Upper lobe of right lung (tissue), 1 donor: ENCODE measurements at regions not wholly inside any gene's neighbourhood (a gene's known extent, or its start where the extent isn't known, plus 50 kb on each side); places are given as distances from the start of the nearest gene placed in this dataset.

Experiments used
- ATAC-seq: fragments of 200-7000 bp; cut with Tn5 transposase; one replicate; pipeline ENCODE4 v1.9.1; 2020; ENCODE audit warnings: mild to moderate bottlenecking, moderate library complexity
- DNase-seq: peaks from one replicate; pipeline ENCODE4 v3.0.0-alpha.2; 2020
- H3K27ac ChIP-seq: fragments of 200-600 bp; one replicate; pipeline ENCODE4 v1.8.0; 2022
- H3K27me3 ChIP-seq: fragments of 200-600 bp; one replicate; pipeline ENCODE4 v1.8.0; 2022; ENCODE audit warnings: mild to moderate bottlenecking
- H3K36me3 ChIP-seq: fragments of 200-600 bp; one replicate; pipeline ENCODE4 v1.8.0; 2022
- H3K4me1 ChIP-seq: fragments of 200-600 bp; one replicate; pipeline ENCODE4 v1.8.0; 2022
- H3K4me3 ChIP-seq: fragments of 200-600 bp; one replicate; pipeline ENCODE4 v1.8.0; 2022; ENCODE audit warnings: mild to moderate bottlenecking
- H3K9me3 ChIP-seq: fragments of 200-600 bp; one replicate; pipeline ENCODE4 v1.8.0; 2022
- intact Hi-C: fragments of 100-400 bp; cut with DNase I; formaldehyde crosslinking; loops from one replicate; pipeline ENCODE4 v1.11.0; 2022
- TF ChIP-seq, protein P1 (sequence below): fragments of 200-600 bp; IDR thresholded peaks from one replicate; pipeline ENCODE4 v1.8.0; 2022; ENCODE audit warnings: antibody characterized with exemption
- donor health status: DM: no; HTN: yes; CAD: no; lungs with severe emphysema.

GRCh38 chrY:21266751-21267150 is 244.4 kb upstream of the RBMY1B start:
- intact Hi-C loops, result no loop called here
- no peaks in the 10 kb centered on the region for H3K36me3 ChIP-seq
- ATAC-seq (peak; percentile 41), DNase-seq (no peak)
- no peaks in the 10 kb centered on the region for H3K27me3 ChIP-seq
- no peak overlapping the region for H3K27ac ChIP-seq
- no peak overlapping the region for H3K4me3 ChIP-seq
- no peaks in the 10 kb centered on the region for H3K9me3 ChIP-seq
- TF ChIP-seq, protein P1, sequence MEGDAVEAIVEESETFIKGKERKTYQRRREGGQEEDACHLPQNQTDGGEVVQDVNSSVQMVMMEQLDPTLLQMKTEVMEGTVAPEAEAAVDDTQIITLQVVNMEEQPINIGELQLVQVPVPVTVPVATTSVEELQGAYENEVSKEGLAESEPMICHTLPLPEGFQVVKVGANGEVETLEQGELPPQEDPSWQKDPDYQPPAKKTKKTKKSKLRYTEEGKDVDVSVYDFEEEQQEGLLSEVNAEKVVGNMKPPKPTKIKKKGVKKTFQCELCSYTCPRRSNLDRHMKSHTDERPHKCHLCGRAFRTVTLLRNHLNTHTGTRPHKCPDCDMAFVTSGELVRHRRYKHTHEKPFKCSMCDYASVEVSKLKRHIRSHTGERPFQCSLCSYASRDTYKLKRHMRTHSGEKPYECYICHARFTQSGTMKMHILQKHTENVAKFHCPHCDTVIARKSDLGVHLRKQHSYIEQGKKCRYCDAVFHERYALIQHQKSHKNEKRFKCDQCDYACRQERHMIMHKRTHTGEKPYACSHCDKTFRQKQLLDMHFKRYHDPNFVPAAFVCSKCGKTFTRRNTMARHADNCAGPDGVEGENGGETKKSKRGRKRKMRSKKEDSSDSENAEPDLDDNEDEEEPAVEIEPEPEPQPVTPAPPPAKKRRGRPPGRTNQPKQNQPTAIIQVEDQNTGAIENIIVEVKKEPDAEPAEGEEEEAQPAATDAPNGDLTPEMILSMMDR, result no peak
- H3K4me1 ChIP-seq, result no peaks in the 10 kb centered on the region

DNA sequence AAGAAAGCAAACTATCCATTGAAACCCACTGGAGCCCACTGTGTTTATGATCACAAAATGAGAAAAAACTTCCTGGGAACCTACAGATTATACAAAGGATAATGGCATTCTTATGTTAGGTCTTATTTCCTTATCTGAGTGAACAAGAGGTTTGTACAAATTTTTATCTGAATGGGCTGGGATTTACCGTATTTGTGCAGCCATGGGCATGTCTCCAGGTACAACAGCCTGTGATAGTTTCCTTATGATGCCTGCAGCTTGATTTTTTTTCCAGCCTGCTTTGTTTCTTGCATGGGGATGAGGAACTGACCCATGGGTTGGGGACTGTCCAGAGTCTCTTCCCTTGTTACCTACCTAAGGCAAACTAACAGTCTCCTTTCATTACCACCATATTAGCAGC is 244.0 kb upstream of the RBMY1B start:
- H3K27me3 ChIP-seq, result no peaks in the 10 kb centered on the region
- DNase-seq, result no peak
- H3K4me3 ChIP-seq, result no peak overlapping the region
- H3K9me3 ChIP-seq, result no peaks in the 10 kb centered on the region
- H3K27ac ChIP-seq, result no peak overlapping the region
- no peaks in the 10 kb centered on the region for H3K4me1 ChIP-seq
- TF ChIP-seq, protein P1, result no peak
- no peak for ATAC-seq
- no peaks in the 10 kb centered on the region for H3K36me3 ChIP-seq
- intact Hi-C loops, result no loop called here

GRCh38 chrY:21287769-21288168 is 223.4 kb upstream of the RBMY1B start:
- H3K9me3 ChIP-seq, result no peaks in the 10 kb centered on the region
- ATAC-seq (no peak), DNase-seq (no peak)
- no peaks in the 10 kb centered on the region for H3K4me1 ChIP-seq
- no peaks in the 10 kb centered on the region for H3K36me3 ChIP-seq
- intact Hi-C loops, result no loop called here
- TF ChIP-seq, protein P1, result no peak
- H3K27ac ChIP-seq, result no peak overlapping the region
- H3K4me3 ChIP-seq, result no peak overlapping the region
- no peaks in the 10 kb centered on the region for H3K27me3 ChIP-seq

DNA sequence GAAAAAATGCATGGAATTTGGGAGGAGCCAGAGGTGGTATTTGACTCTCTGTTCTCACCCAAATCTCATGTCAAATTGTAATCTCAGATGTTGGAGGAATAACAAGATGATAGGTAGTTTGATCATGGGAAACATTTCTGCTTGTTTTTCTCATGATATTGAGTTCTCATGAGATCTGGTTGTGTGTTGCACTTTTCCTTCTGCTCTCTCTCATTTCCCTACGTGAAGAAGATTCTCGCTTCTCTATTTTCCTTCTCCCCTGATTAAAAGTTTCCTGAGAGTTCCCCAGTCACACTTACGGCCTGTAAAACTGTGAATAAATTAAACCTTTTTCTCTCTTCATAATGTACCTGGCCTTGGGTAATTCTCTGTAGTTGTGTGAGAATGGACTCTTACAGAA is 222.2 kb upstream of the RBMY1B start:
- intact Hi-C loops, result no loop called here
- Histone ChIP-seq H3K4me1 (no peaks in the 10 kb centered on the region), H3K4me3 (no peak overlapping the region), H3K9me3 (no peaks in the 10 kb centered on the region), H3K36me3 (no peaks in the 10 kb centered on the region), H3K27me3 (no peaks in the 10 kb centered on the region), H3K27ac (no peak overlapping the region)
- DNase-seq (no peak), ATAC-seq (no peak)
- TF ChIP-seq, protein P1, result no peak

DNA sequence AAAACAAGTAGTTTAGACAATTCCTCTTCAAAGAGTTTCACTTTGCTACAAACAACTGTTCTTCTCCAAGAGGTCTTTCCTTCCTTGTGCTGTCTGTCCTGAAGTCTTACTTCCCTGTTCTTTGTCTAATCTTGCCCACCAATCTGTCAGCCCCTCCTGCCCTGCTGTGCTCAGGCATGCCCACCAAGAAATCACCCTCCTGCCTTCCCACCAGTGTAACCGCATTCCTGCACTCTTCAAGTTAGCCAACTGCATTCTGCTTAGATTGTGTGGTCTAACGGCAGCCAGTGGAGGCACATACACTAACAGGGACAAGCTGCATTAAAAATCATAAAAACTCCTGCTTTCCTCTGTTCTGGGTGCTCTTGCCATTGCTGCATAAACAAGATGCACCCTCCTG is 215.9 kb upstream of the RBMY1B start:
- intact Hi-C loops, result no loop called here
- ATAC-seq, result no peak
- TF ChIP-seq, protein P1, result no peak
- no peaks in the 10 kb centered on the region for H3K4me1 ChIP-seq
- no peaks in the 10 kb centered on the region for H3K36me3 ChIP-seq
- H3K27me3 ChIP-seq, result no peaks in the 10 kb centered on the region
- no peak overlapping the region for H3K27ac ChIP-seq
- H3K4me3 ChIP-seq, result no peak overlapping the region
- no peak for DNase-seq
- no peaks in the 10 kb centered on the region for H3K9me3 ChIP-seq

DNA sequence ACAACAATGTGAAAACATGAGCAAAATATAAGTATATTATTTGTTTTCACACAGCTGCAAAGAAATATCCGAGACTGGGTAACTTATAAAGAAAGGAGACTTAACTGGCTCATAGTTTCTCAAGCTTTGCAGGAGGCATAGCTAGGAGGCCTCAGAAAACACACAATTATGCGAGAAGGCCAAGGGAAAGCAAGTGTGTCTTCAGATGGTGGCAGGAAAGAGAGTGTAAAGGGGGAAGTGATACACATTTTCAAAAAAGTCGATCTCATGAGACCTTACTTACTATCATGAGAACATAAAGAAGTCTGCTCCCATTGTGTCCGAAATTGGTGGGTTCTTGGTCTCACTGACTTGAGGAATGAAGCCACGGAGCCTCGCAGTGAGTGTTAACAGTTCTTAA is 208.9 kb upstream of the RBMY1B start:
- no peaks in the 10 kb centered on the region for H3K36me3 ChIP-seq
- no peaks in the 10 kb centered on the region for H3K27me3 ChIP-seq
- no peak for ATAC-seq
- TF ChIP-seq, protein P1, result no peak
- no peak for DNase-seq
- H3K9me3 ChIP-seq, result no peaks in the 10 kb centered on the region
- H3K27ac ChIP-seq, result no peak overlapping the region
- no peaks in the 10 kb centered on the region for H3K4me1 ChIP-seq
- H3K4me3 ChIP-seq, result no peak overlapping the region
- intact Hi-C loops, result no loop called here
